GM21717 (cell line): ENCODE measurements at regions not wholly inside any gene's neighbourhood (a gene's known extent, or its start where the extent isn't known, plus 50 kb on each side); places are given as distances from the start of the nearest gene placed in this dataset.
"Not testable (repeated sequence)": the region's sequence is repeated elsewhere in the genome, so short reads cannot be mapped to it uniquely, and the experiment has no call there.

Experiments
- ATAC-seq: cut with Tn5 transposase; IDR thresholded peaks from one replicate; pipeline ENCODE4 v1.9.1; 2021; ENCODE audit warnings: mild to moderate bottlenecking, moderate library complexity; ENCODE audit not compliant: unreplicated experiment

DNA sequence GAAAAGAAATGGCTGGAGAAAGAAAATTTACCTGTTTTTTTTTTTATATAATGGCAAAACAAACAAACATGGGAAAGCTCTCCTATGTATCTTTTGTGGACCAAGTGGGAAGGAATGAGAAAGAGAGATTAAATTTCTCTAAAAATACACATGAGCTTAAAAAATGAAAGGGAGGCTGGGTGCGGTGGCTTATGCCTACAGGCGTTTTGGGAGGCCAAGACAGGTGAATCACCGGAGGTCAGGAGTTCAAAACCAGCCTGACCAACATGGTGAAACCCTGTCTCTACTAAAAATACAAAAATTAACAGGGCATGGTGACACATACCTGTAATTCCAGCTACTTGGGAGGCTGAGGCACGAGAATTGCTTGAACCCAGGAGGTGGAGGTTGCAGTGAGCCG, 388.0 kb downstream of the TFAP2B start:
- ATAC-seq, result not testable (repeated sequence)

DNA sequence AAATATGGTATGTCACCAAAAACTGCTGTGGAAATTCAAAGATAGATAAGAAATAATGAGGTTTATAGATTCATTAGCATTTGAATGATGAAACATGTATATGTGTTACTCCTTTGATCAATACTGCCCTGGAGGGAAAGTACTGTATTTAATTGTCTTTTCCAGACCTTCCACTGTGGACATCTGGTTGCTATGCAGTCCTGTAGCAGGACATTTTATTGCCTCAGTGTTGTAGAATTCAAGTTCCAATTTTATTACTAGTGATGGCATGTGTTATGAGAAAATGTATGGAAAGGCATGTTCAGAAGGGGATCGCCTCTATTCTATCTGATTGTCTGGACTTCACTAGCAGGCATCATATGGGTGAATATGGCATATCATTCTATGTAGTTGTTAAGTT, 391.0 kb downstream of the TFAP2B start:
- no peak for ATAC-seq

DNA sequence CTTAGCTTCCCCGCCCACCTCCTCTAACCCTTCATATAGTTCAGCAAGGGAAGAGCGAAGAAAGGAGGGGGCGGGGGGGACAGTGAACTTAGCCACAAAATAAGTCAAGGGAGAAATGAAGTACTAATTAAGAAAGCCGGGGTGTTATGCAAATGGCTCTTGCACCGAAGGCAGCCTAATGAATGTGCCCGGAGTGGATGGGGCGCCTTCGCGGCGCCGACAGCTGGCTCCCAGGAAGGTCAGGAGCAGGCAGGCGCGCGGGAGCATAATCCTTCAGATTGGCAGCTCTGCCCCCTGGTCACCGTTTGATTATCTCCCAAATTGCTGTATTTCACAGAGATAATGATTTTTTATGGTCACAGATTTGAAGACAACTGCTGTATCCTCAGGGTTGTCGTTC, 395.1 kb downstream of the TFAP2B start:
- ATAC-seq, result no peak

DNA sequence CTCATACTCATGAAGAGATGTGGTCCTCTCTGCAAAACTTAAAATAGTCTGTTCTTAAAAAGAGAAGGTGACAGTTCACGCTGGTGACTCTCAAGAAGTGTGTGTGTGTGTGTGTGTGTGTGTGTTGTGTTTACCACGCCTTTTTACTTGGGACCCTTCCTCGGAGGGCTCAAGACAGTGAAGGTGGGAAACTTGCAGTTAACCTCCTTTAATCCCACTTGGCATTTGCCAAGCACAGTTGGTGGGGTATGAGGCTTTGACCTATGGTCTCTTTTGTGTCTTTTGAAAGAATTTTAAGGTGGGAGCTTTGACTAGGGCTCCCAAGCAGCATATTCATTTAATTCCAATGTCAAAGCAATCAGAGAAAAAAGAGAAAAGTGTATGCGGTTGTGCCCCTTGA, 395.8 kb downstream of the TFAP2B start:
- ATAC-seq, result no peak

GRCh38 chr6:51218181-51218580, 399.5 kb downstream of the TFAP2B start:
- no peak for ATAC-seq

- ATAC-seq, result not testable (repeated sequence)
Observed at GRCh38 chr6:51224580-51225240, 406.0 kb downstream of the TFAP2B start.

GRCh38 chr6:51241376-51241775, 422.7 kb downstream of the TFAP2B start:
- ATAC-seq, result no peak

DNA sequence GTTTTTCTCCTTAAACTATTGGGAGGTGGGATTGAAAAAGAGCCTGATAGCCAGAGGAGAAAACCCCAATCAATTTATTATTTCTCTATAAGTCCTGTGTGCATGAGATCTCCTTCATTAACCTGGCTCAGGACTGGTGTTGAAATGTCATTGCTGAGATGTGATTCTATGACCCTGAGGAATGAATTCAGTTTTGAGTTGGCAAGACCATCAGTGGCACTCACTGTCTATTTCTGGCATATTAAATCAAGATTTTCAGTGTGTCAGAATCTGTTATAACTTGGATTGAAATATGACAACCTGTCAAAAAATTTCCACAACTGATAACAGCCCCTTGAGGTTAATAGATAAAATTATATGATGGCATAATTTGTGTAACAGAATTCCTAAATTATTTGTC, 431.1 kb downstream of the TFAP2B start:
- no peak for ATAC-seq

DNA sequence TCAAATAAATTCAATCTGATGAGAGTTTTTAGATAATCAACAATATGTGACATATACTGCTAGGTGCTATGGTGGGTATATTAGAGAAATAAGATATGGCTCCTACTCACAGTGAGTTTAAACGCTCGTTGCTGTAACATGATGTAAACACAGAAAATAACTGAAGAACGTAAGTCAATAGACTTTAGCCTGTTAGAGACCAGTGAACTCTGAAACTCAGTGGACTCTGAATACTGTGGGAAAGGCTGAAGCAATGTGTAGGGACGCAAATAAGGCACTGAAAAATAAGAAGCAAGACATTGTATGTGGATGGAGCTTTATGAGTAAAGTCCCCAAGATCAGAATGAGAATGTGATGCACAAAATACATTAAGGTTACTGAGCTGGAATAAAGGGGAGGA, 431.6 kb downstream of the TFAP2B start:
- ATAC-seq, result no peak

DNA sequence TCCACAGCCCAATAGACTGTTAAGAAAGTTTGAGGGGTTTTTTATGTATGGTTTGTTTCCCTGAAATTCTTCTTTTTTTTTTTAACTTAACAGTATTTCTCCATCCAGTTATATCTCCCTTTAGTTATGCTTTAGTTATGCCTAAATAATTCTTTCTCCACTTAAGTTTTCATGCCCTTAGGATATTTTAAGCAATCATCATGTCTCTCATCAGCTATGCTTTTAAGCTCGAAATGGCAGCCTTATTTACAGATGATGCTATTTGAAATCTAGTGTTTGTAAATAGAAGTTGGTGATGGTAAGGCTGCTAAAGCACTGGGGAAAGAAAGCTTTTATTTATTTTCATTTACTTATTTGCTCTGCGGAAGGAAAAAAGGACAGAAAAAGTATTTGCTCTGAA, 439.3 kb downstream of the TFAP2B start:
- no peak for ATAC-seq

- no peak for ATAC-seq
Observed at GRCh38 chr6:51260003-51260402, 441.3 kb downstream of the TFAP2B start.

GRCh38 chr6:51261691-51262090, 443.0 kb downstream of the TFAP2B start:
- no peak for ATAC-seq

GRCh38 chr6:51265426-51265825, 446.8 kb downstream of the TFAP2B start:
- no peak for ATAC-seq

GRCh38 chr6:51266604-51267003, 447.9 kb downstream of the TFAP2B start:
- no peak for ATAC-seq

GRCh38 chr6:51268666-51269065, 450.0 kb downstream of the TFAP2B start:
- no peak for ATAC-seq

- ATAC-seq, result no peak
Observed at GRCh38 chr6:51269876-51270275, 451.2 kb downstream of the TFAP2B start.

DNA sequence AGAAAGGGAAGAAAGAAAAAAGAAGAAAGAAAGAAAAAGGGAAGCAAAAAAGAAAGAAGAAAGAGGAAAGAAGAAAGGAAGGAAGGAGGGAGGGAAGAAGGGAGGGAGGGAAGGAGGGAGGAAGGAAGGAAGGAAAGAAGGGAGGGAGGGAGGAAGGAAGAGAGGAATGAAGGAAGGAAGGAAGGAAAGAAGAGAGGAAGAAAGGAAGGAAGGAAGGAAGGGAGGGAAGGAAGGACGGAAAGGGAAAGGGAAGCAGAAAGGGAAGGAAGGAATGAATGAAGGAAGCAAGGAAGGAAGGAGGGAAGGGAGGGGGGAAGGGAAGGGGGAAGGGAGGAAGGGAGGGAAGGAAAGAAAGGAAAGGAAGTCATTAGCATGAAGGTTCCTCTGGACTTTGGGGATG, 452.9 kb downstream of the TFAP2B start:
- ATAC-seq, result no peak

GRCh38 chr6:51273228-51273961, 454.7 kb downstream of the TFAP2B start:
- ATAC-seq, result no peak

GRCh38 chr6:51277474-51277873, 458.8 kb downstream of the TFAP2B start:
- no peak for ATAC-seq

GRCh38 chr6:51282026-51282425, 463.4 kb downstream of the TFAP2B start:
- no peak for ATAC-seq

- ATAC-seq, result no peak
Observed at GRCh38 chr6:51283723-51284355, 465.2 kb downstream of the TFAP2B start.

GRCh38 chr6:51285876-51286275, 467.2 kb downstream of the TFAP2B start:
- ATAC-seq, result no peak
